Epidermal melanocyte (primary cell): ENCODE measurements at regions not wholly inside any gene's neighbourhood (a gene's known extent, or its start where the extent isn't known, plus 50 kb on each side); places are given as distances from the start of the nearest gene placed in this dataset.
A peak's percentile ranks its signal among the peaks of the same experiment; 100 is the strongest.
"Not testable (repeated sequence)": the region's sequence is repeated elsewhere in the genome, so short reads cannot be mapped to it uniquely, and the experiment has no call there.

Experiments used
- DNase-seq: peaks from one replicate; pipeline ENCODE4 v3.0.0; 2011; ENCODE audit warnings: low spot score; ENCODE audit not compliant: insufficient read length

- no peak for DNase-seq
These were observed 56.3 kb upstream of the ZNF92 start for GRCh38 chr7:65317372-65317771.

GRCh38 chr7:65310761-65311160 is 62.9 kb upstream of the ZNF92 start:
- no peak for DNase-seq

GRCh38 chr7:65308300-65308678 is 65.4 kb upstream of the ZNF92 start:
- DNase-seq = no peak

- peak; percentile 53 for DNase-seq
These were observed 65.9 kb upstream of the ZNF92 start for GRCh38 chr7:65307651-65308299.

GRCh38 chr7:65304175-65304574 is 69.5 kb upstream of the ZNF92 start:
- no peak for DNase-seq

- no peak for DNase-seq
These were observed 70.8 kb upstream of the ZNF92 start for GRCh38 chr7:65302883-65303282.

- no peak for DNase-seq
These were observed 72.6 kb upstream of the ZNF92 start for GRCh38 chr7:65301007-65301406.

- DNase-seq = no peak
These were observed 78.2 kb upstream of the ZNF92 start for GRCh38 chr7:65295409-65295808.

- not testable (repeated sequence) for DNase-seq
These were observed 83.3 kb upstream of the ZNF92 start for GRCh38 chr7:65290340-65290739.

- no peak for DNase-seq
These were observed 86.6 kb upstream of the ZNF92 start for GRCh38 chr7:65287023-65287422.

- DNase-seq = no peak
These were observed 87.5 kb upstream of the ZNF92 start for GRCh38 chr7:65285906-65286864.

GRCh38 chr7:65285241-65285640 is 88.4 kb upstream of the ZNF92 start:
- DNase-seq = not testable (repeated sequence)

- DNase-seq = no peak
These were observed 93.9 kb upstream of the ZNF92 start for GRCh38 chr7:65279795-65280194.

GRCh38 chr7:65276822-65277221 is 96.8 kb upstream of the ZNF92 start:
- no peak for DNase-seq

GRCh38 chr7:65271502-65271901 is 102.2 kb upstream of the ZNF92 start:
- not testable (repeated sequence) for DNase-seq

GRCh38 chr7:65269150-65269856 is 104.4 kb upstream of the ZNF92 start:
- DNase-seq = no peak

- no peak for DNase-seq
These were observed 104.9 kb upstream of the ZNF92 start for GRCh38 chr7:65268782-65269149.

GRCh38 chr7:65265933-65266519 is 107.6 kb upstream of the ZNF92 start:
- DNase-seq = no peak

- no peak for DNase-seq
These were observed 109.4 kb upstream of the ZNF92 start for GRCh38 chr7:65264258-65264657.

GRCh38 chr7:65260673-65261072 is 113.0 kb upstream of the ZNF92 start:
- DNase-seq = not testable (repeated sequence)

GRCh38 chr7:65259864-65260525 is 113.7 kb upstream of the ZNF92 start:
- DNase-seq = not testable (repeated sequence)
